A549 (cell line): ENCODE measurements at regions not wholly inside any gene's neighbourhood (a gene's known extent, or its start where the extent isn't known, plus 50 kb on each side); places are given as distances from the start of the nearest gene placed in this dataset.

Source experiments
- CEBPB ChIP-seq, 2 experiments: fragments of >200 bp in 1 of 2; sonication (Bioruptor Twin) in 1 of 2; formaldehyde crosslinking in 1 of 2; IDR thresholded peaks; 2 replicates each; pipeline ENCODE4 v1.6.1; 2012 to 2016
- JUN ChIP-seq, 2 experiments: fragments of >200 bp; sonication (Bioruptor Twin); formaldehyde crosslinking; IDR thresholded peaks; 2 replicates in 1 of 2; 3 replicates in 1 of 2; pipeline ENCODE4 v1.6.1; 2016 to 2017
- KDM1A ChIP-seq: fragments of 200-600 bp; sonication (generic); IDR thresholded peaks from 2 replicates; pipeline ENCODE4 v1.6.1; 2016; ENCODE audit warnings: low read depth, mild to moderate bottlenecking
- MAZ ChIP-seq: fragments of 150-350 bp; IDR thresholded peaks from 2 replicates; pipeline ENCODE4 v1.6.1; 2014; ENCODE audit warnings: antibody characterized with exemption, low read depth, low read length, borderline replicate concordance
- POLR2A ChIP-seq: IDR thresholded peaks from 2 replicates; pipeline ENCODE4 v1.6.1; 2012; ENCODE audit warnings: mild to moderate bottlenecking, low read length
- POLR2AphosphoS2 ChIP-seq: conservative IDR thresholded peaks from 2 replicates; pipeline ENCODE4 v1.6.1; 2012; ENCODE audit warnings: low read length, improper control_type of control experiment, inconsistent platforms
- TF ChIP-seq, protein P1 (sequence below): fragments of >200 bp; sonication (Bioruptor Twin); formaldehyde crosslinking; IDR thresholded peaks from 3 replicates; pipeline ENCODE4 v1.6.1; 2016
- TF ChIP-seq, protein P2 (sequence below): fragments of >200 bp; sonication (Bioruptor Twin); formaldehyde crosslinking; IDR thresholded peaks from 3 replicates; pipeline ENCODE4 v1.5.1; 2016
- TF ChIP-seq, protein P3 (sequence below): IDR thresholded peaks from 2 replicates; pipeline ENCODE4 v1.6.1; 2012

DNA sequence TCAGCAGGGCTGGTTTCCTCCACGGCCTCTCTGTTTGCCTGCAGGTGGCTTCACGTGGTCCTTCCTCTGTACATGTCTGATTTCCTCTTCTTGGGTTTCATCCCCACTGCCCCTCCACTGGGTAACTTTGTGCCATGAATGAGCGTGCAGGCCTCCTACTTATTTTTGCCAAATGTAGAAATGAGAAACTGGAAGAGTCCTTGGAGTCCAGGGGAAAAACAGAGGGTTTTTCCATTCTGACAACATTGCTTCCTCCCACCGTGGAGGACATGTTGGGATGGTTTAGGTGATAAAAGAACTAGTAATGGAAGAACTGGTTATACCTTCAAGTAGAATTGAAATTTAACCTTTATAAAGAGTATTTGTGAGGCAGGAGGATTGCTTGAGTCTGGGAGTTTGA lies 699.5 kb downstream of the QKI start:
- TF ChIP-seq, protein P1, sequence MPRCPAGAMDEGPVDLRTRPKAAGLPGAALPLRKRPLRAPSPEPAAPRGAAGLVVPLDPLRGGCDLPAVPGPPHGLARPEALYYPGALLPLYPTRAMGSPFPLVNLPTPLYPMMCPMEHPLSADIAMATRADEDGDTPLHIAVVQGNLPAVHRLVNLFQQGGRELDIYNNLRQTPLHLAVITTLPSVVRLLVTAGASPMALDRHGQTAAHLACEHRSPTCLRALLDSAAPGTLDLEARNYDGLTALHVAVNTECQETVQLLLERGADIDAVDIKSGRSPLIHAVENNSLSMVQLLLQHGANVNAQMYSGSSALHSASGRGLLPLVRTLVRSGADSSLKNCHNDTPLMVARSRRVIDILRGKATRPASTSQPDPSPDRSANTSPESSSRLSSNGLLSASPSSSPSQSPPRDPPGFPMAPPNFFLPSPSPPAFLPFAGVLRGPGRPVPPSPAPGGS, result no peak
- TF ChIP-seq, protein P2, sequence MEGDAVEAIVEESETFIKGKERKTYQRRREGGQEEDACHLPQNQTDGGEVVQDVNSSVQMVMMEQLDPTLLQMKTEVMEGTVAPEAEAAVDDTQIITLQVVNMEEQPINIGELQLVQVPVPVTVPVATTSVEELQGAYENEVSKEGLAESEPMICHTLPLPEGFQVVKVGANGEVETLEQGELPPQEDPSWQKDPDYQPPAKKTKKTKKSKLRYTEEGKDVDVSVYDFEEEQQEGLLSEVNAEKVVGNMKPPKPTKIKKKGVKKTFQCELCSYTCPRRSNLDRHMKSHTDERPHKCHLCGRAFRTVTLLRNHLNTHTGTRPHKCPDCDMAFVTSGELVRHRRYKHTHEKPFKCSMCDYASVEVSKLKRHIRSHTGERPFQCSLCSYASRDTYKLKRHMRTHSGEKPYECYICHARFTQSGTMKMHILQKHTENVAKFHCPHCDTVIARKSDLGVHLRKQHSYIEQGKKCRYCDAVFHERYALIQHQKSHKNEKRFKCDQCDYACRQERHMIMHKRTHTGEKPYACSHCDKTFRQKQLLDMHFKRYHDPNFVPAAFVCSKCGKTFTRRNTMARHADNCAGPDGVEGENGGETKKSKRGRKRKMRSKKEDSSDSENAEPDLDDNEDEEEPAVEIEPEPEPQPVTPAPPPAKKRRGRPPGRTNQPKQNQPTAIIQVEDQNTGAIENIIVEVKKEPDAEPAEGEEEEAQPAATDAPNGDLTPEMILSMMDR, result no peak
- no peak for TF ChIP-seq POLR2A
- TF ChIP-seq, protein P3, sequence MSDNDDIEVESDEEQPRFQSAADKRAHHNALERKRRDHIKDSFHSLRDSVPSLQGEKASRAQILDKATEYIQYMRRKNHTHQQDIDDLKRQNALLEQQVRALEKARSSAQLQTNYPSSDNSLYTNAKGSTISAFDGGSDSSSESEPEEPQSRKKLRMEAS, result no peak
- TF ChIP-seq KDM1A, result no peak
- TF ChIP-seq POLR2AphosphoS2, result no peak
- TF ChIP-seq JUN (IDR thresholded peaks at IDR 0.05), result no peak
- TF ChIP-seq CEBPB (IDR thresholded peaks at IDR 0.05), result no peak
- TF ChIP-seq MAZ, result no peak
